Chondrocyte (in vitro differentiated cells): ENCODE measurements at regions not wholly inside any gene's neighbourhood (a gene's known extent, or its start where the extent isn't known, plus 50 kb on each side); places are given as distances from the start of the nearest gene placed in this dataset.
A peak's percentile ranks its signal among the peaks of the same experiment; 100 is the strongest.

Experiments used
- DNase-seq: peaks from one replicate; pipeline ENCODE4 v3.0.0; 2021; ENCODE audit warnings: mixed read lengths, low spot score
- H3K27ac Mint-ChIP-seq: one replicate; pipeline ENCODE4 v1.8.0; 2021; ENCODE audit warnings: mild to moderate bottlenecking, moderate library complexity, mixed read lengths; ENCODE audit not compliant: unreplicated experiment
- H3K27me3 Mint-ChIP-seq: 2 replicates; pipeline ENCODE4 v1.8.0; 2021; ENCODE audit warnings: low read depth, mixed read lengths
- H3K36me3 Mint-ChIP-seq: 2 replicates; pipeline ENCODE4 v1.8.0; 2021; ENCODE audit warnings: low read depth, mixed read lengths
- H3K4me1 Mint-ChIP-seq: 2 replicates; pipeline ENCODE4 v1.8.0; 2021; ENCODE audit warnings: low read depth, mild to moderate bottlenecking, mixed read lengths
- H3K4me3 Mint-ChIP-seq: one replicate; pipeline ENCODE4 v1.8.0; 2021; ENCODE audit warnings: mild to moderate bottlenecking, moderate library complexity, mixed read lengths; ENCODE audit not compliant: unreplicated experiment
- H3K9me3 Mint-ChIP-seq: 2 replicates; pipeline ENCODE4 v1.8.0; 2021; ENCODE audit warnings: low read depth, mixed read lengths
- CTCF ChIP-seq: fragments of 200-600 bp; sonication (generic); IDR thresholded peaks from 2 replicates; pipeline ENCODE4 v1.5.0; 2021; ENCODE audit warnings: antibody characterized with exemption, mild to moderate bottlenecking, moderate library complexity

DNA sequence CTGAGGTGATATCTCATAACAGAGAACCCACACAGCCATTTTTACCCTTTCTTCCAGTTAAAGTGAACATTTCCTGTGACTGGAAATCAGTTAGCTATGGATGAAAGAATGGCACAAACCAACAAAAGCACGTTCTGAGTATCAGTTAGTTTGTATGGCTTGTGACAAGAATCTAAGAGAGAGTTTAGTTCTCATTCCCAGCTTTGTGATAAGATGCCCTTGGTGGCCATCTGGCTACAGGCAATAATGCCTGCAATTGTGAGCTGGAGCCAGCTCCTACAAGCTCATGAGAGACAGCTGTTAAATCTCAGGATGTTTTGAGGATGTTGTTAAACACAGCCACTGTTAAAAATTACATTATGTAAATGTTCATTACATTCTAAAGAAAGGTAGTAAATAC is 122.0 kb upstream of the FRMD6 start:
- peaks cover 41% of the 10 kb centered on the region for H3K4me1 Mint-ChIP-seq
- H3K27me3 Mint-ChIP-seq, result no peaks in the 10 kb centered on the region
- H3K9me3 Mint-ChIP-seq, result peaks cover 2% of the 10 kb centered on the region
- peaks cover 1% of the 10 kb centered on the region for H3K36me3 Mint-ChIP-seq
- H3K27ac Mint-ChIP-seq, result no peak overlapping the region
- no peak overlapping the region for H3K4me3 Mint-ChIP-seq
- TF ChIP-seq CTCF, result no peak
- DNase-seq, result no peak

- no peak for TF ChIP-seq CTCF
- H3K9me3 Mint-ChIP-seq, result peaks cover 10% of the 10 kb centered on the region
- no peaks in the 10 kb centered on the region for H3K27me3 Mint-ChIP-seq
- H3K4me3 Mint-ChIP-seq, result no peak overlapping the region
- peaks cover 31% of the 10 kb centered on the region for H3K4me1 Mint-ChIP-seq
- no peaks in the 10 kb centered on the region for H3K36me3 Mint-ChIP-seq
- no peak for DNase-seq
- peak overlapping the region; percentile 90 for H3K27ac Mint-ChIP-seq
Observed at GRCh38 chr14:51533160-51533559, 118.5 kb upstream of the FRMD6 start.

- no peak for DNase-seq
- Mint-ChIP-seq H3K27ac (peak overlapping the region; percentile 90), H3K4me3 (no peak overlapping the region), H3K9me3 (peaks cover 11% of the 10 kb centered on the region), H3K27me3 (no peaks in the 10 kb centered on the region), H3K36me3 (no peaks in the 10 kb centered on the region), H3K4me1 (peaks cover 30% of the 10 kb centered on the region)
- TF ChIP-seq CTCF, result no peak
Observed at GRCh38 chr14:51533872-51534553, 117.7 kb upstream of the FRMD6 start.

- Mint-ChIP-seq H3K4me1 (peaks cover 33% of the 10 kb centered on the region), H3K36me3 (no peaks in the 10 kb centered on the region), H3K9me3 (peaks cover 14% of the 10 kb centered on the region), H3K27ac (peak overlapping the region; percentile 67), H3K27me3 (no peaks in the 10 kb centered on the region), H3K4me3 (no peak overlapping the region)
- TF ChIP-seq CTCF, result no peak
- DNase-seq, result no peak
Observed at GRCh38 chr14:51534610-51535011, 117.1 kb upstream of the FRMD6 start.

GRCh38 chr14:51535443-51536044 is 116.2 kb upstream of the FRMD6 start:
- H3K27me3 Mint-ChIP-seq, result no peaks in the 10 kb centered on the region
- no peak for TF ChIP-seq CTCF
- no peak for DNase-seq
- no peak overlapping the region for H3K4me3 Mint-ChIP-seq
- no peaks in the 10 kb centered on the region for H3K36me3 Mint-ChIP-seq
- H3K4me1 Mint-ChIP-seq, result peaks cover 43% of the 10 kb centered on the region
- no peak overlapping the region for H3K27ac Mint-ChIP-seq
- peaks cover 14% of the 10 kb centered on the region for H3K9me3 Mint-ChIP-seq
